Osteoblast (primary cell): ENCODE measurements at regions not wholly inside any gene's neighbourhood (a gene's known extent, or its start where the extent isn't known, plus 50 kb on each side); places are given as distances from the start of the nearest gene placed in this dataset.

Source experiments
- DNase-seq: peaks from one replicate; pipeline ENCODE4 v3.0.0; 2011; ENCODE audit warnings: low spot score, mixed read lengths; ENCODE audit not compliant: insufficient read length; ENCODE audit errors: missing footprints
- H2AFZ ChIP-seq: 2 replicates; pipeline ENCODE4 v1.6.0; 2011; ENCODE audit warnings: mild to moderate bottlenecking, low read length
- H3K27ac ChIP-seq: 2 replicates; pipeline ENCODE4 v1.5.1; 2011; ENCODE audit warnings: mild to moderate bottlenecking, low read depth, low read length, moderate library complexity
- H3K27me3 ChIP-seq: 2 replicates; pipeline ENCODE4 v1.6.0; 2012; ENCODE audit warnings: mild to moderate bottlenecking, control low read depth, inconsistent platforms, low read length, moderate library complexity; ENCODE audit not compliant: insufficient read depth
- H3K36me3 ChIP-seq: 2 replicates; pipeline ENCODE4 v1.5.1; 2011; ENCODE audit warnings: mild to moderate bottlenecking, low read length, control low read depth, moderate library complexity; ENCODE audit not compliant: insufficient read depth
- H3K4me1 ChIP-seq: 2 replicates; pipeline ENCODE4 v1.5.1; 2011; ENCODE audit warnings: mild to moderate bottlenecking, low read length, control low read depth, moderate library complexity; ENCODE audit not compliant: insufficient read depth
- H3K4me2 ChIP-seq: 2 replicates; pipeline ENCODE4 v1.6.0; 2011; ENCODE audit warnings: mild to moderate bottlenecking, low read length; ENCODE audit not compliant: insufficient read depth
- H3K4me3 ChIP-seq: fragments of 200-600 bp; sonication (generic); 3 replicates; pipeline ENCODE4 v1.5.1; 2012; ENCODE audit warnings: mild to moderate bottlenecking, low read length, inconsistent platforms; ENCODE audit not compliant: insufficient read depth
- H3K79me2 ChIP-seq: 2 replicates; pipeline ENCODE4 v1.6.0; 2012; ENCODE audit warnings: mild to moderate bottlenecking, low read length, control low read depth, inconsistent platforms; ENCODE audit not compliant: insufficient read depth
- H3K9me3 ChIP-seq: 2 replicates; pipeline ENCODE4 v1.5.1; 2011; ENCODE audit warnings: low read depth, low read length, control low read depth
- H4K20me1 ChIP-seq: 2 replicates; pipeline ENCODE4 v1.6.0; 2012; ENCODE audit warnings: mild to moderate bottlenecking, low read length, control low read depth; ENCODE audit not compliant: insufficient read depth
- CTCF ChIP-seq: IDR thresholded peaks from 2 replicates; pipeline ENCODE4 v1.5.1; 2011; ENCODE audit warnings: mild to moderate bottlenecking, low read depth, low read length, moderate library complexity; ENCODE audit errors: extremely low read depth

GRCh38 chr2:67515538-67515937, 118.4 kb downstream of the ETAA1 start:
- Histone ChIP-seq H3K79me2 (no peaks in the 10 kb centered on the region), H3K27me3 (no peaks in the 10 kb centered on the region), H4K20me1 (no peaks in the 10 kb centered on the region), H3K27ac (no peak overlapping the region), H3K4me3 (no peak overlapping the region), H3K4me2 (no peak overlapping the region), H2AFZ (peak overlapping the region; percentile 52), H3K4me1 (peaks cover 19% of the 10 kb centered on the region), H3K9me3 (no peaks in the 10 kb centered on the region), H3K36me3 (no peaks in the 10 kb centered on the region)
- no peak for TF ChIP-seq CTCF
- DNase-seq = no peak

GRCh38 chr2:67516362-67516761, 119.2 kb downstream of the ETAA1 start:
- Histone ChIP-seq H2AFZ (no peak overlapping the region), H3K4me1 (peaks cover 19% of the 10 kb centered on the region), H3K4me3 (no peak overlapping the region), H3K9me3 (no peaks in the 10 kb centered on the region), H3K79me2 (no peaks in the 10 kb centered on the region), H3K27me3 (no peaks in the 10 kb centered on the region), H3K36me3 (no peaks in the 10 kb centered on the region), H4K20me1 (no peaks in the 10 kb centered on the region), H3K27ac (peak overlapping the region; percentile 68), H3K4me2 (no peak overlapping the region)
- DNase-seq = no peak
- TF ChIP-seq CTCF = no peak

GRCh38 chr2:67516899-67517530, 119.9 kb downstream of the ETAA1 start:
- peak; percentile 88 for DNase-seq
- Histone ChIP-seq H4K20me1 (no peaks in the 10 kb centered on the region), H3K9me3 (no peaks in the 10 kb centered on the region), H3K4me3 (no peak overlapping the region), H2AFZ (no peak overlapping the region), H3K79me2 (no peaks in the 10 kb centered on the region), H3K27me3 (no peaks in the 10 kb centered on the region), H3K4me1 (peaks cover 19% of the 10 kb centered on the region), H3K36me3 (no peaks in the 10 kb centered on the region), H3K4me2 (peak overlapping the region; percentile 42), H3K27ac (peak overlapping the region; percentile 68)
- no peak for TF ChIP-seq CTCF

- Histone ChIP-seq H4K20me1 (no peaks in the 10 kb centered on the region), H3K9me3 (no peaks in the 10 kb centered on the region), H3K4me3 (no peak overlapping the region), H3K4me2 (no peak overlapping the region), H2AFZ (no peak overlapping the region), H3K4me1 (peaks cover 5% of the 10 kb centered on the region), H3K79me2 (no peaks in the 10 kb centered on the region), H3K27me3 (no peaks in the 10 kb centered on the region), H3K27ac (no peak overlapping the region), H3K36me3 (no peaks in the 10 kb centered on the region)
- peak; percentile 10 for DNase-seq
- TF ChIP-seq CTCF = no peak
Measured at GRCh38 chr2:67522148-67522547, 125.0 kb downstream of the ETAA1 start.
